Activated CD8-positive, alpha-beta memory T cell treated with anti-CD3 and anti-CD28 coated beads for 48 hours (primary cell): ENCODE measurements at regions not wholly inside any gene's neighbourhood (a gene's known extent, or its start where the extent isn't known, plus 50 kb on each side); places are given as distances from the start of the nearest gene placed in this dataset.
"Not testable (repeated sequence)": the region's sequence is repeated elsewhere in the genome, so short reads cannot be mapped to it uniquely, and the experiment has no call there.

Experiments used
- DNase-seq, 3 experiments: peaks; one replicate each; pipeline ENCODE4 v3.0.0-alpha.2; 2020; ENCODE audit warnings: low read depth in 2 of 3, low spot score in 2 of 3

GRCh38 chr12:11535127-11535526, 114.3 kb upstream of the ETV6 start:
- no peak for DNase-seq

- DNase-seq, result no peak
These were observed 110.3 kb upstream of the ETV6 start for GRCh38 chr12:11539156-11539555.

GRCh38 chr12:11540156-11540555, 109.3 kb upstream of the ETV6 start:
- no peak for DNase-seq

GRCh38 chr12:11540615-11541310, 108.7 kb upstream of the ETV6 start:
- DNase-seq, result no peak

- DNase-seq, result no peak
These were observed 106.9 kb upstream of the ETV6 start for GRCh38 chr12:11542599-11542998.

GRCh38 chr12:11543457-11544158, 105.9 kb upstream of the ETV6 start:
- no peak for DNase-seq

GRCh38 chr12:11545484-11546330, 103.8 kb upstream of the ETV6 start:
- peak in 2 of 3 experiments; percentile 9 to 15 for DNase-seq

- DNase-seq, result not testable (repeated sequence)
These were observed 102.7 kb upstream of the ETV6 start for GRCh38 chr12:11546582-11547270.

- DNase-seq, result not testable (repeated sequence)
These were observed 102.2 kb upstream of the ETV6 start for GRCh38 chr12:11547271-11547646.

- no peak for DNase-seq
These were observed 100.4 kb upstream of the ETV6 start for GRCh38 chr12:11549119-11549518.

- DNase-seq, result no peak
These were observed 95.5 kb upstream of the ETV6 start for GRCh38 chr12:11553871-11554533.

GRCh38 chr12:11555195-11555594, 94.3 kb upstream of the ETV6 start:
- DNase-seq, result no peak

- DNase-seq, result no peak
These were observed 93.5 kb upstream of the ETV6 start for GRCh38 chr12:11555743-11556625.

GRCh38 chr12:11556682-11557081, 92.8 kb upstream of the ETV6 start:
- no peak for DNase-seq

- no peak for DNase-seq
These were observed 89.7 kb upstream of the ETV6 start for GRCh38 chr12:11559626-11560340.

- no peak for DNase-seq
These were observed 88.1 kb upstream of the ETV6 start for GRCh38 chr12:11561411-11561810.

GRCh38 chr12:11563785-11564739, 85.4 kb upstream of the ETV6 start:
- DNase-seq, result no peak
